Erythroblast (primary cell): ENCODE measurements at regions not wholly inside any gene's neighbourhood (a gene's known extent, or its start where the extent isn't known, plus 50 kb on each side); places are given as distances from the start of the nearest gene placed in this dataset.

Experiments
- GATA1 ChIP-seq: IDR thresholded peaks from 2 replicates; pipeline ENCODE4 v1.6.1; 2011; ENCODE audit warnings: low read depth, mild to moderate bottlenecking, control low read depth, low read length, moderate library complexity
- POLR2A ChIP-seq: IDR thresholded peaks from 2 replicates; pipeline ENCODE4 v1.6.1; 2011; ENCODE audit warnings: mild to moderate bottlenecking, low read length

DNA sequence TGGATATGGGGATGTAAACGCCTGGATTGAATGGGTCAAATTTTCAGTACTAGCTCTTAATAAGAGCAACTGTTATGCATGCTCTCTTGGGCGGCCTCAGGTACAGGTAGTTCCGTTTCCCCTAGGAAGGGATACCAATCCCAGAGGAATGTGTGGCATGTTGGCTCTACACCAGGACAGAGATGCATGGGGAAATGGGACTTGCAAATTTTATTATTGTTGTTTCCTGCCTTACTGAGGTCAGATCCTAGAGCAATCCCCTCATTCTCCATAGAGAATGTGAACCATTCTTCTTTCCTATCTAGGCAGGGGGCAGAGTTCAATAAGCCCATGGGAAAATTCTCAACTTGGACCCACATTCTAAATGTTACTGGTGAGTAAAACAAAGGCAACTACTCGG, 361.8 kb upstream of the FGF16 start:
- no peak for TF ChIP-seq POLR2A
- TF ChIP-seq GATA1, result no peak
